Muscle of back (tissue), 3 donors: ENCODE measurements at regions not wholly inside any gene's neighbourhood (a gene's known extent, or its start where the extent isn't known, plus 50 kb on each side); places are given as distances from the start of the nearest gene placed in this dataset.
"Not testable (repeated sequence)": the region's sequence is repeated elsewhere in the genome, so short reads cannot be mapped to it uniquely, and the experiment has no call there.

ENCODE experiments used
- DNase-seq, 3 donors: peaks; one replicate each; pipeline versions ENCODE4 v3.0.0 to v3.0.0-alpha.2; 2013

DNA sequence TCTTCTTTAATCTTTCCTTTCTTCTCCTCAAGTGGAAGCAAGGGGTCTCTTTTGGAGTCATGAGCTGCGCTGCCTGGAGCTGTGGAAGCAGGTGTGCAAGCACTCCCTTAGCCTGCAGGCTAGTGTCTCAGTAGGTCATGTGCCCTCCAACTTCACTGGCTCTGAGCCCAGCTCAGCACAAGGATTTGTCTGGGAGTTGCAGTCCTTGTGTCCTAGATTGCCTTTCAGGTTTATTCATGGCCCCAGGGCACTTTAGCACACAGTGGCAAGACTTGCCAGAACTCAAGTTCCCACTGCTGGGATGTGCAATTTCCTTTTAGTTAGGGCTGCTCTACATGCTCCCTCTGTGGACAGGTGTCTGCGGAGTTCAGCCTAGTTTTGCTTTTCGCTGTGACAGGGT lies 211.7 kb downstream of the LIG4 start:
- peak in 2 of 3 donors; percentile 5 to 10 for DNase-seq

DNA sequence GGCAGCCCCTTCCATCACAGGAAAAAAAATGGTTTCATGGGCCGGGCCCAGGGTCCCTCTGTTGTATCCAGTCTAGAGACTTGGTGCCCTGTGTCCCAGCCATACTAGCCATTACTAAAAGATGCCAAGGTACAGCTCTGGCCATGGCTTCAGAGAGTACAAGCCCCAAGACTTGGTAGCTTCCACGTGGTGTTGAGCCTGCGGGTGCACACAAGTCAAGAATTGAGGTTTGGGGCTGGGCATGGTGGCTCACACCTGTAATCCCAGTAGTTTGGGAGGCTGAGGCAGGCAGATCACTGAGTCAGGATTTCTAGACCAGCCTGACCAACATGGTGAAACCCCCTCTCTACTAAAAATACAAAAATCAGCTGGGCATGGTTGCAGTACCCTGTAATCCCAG lies 214.3 kb downstream of the LIG4 start:
- no peak for DNase-seq

DNA sequence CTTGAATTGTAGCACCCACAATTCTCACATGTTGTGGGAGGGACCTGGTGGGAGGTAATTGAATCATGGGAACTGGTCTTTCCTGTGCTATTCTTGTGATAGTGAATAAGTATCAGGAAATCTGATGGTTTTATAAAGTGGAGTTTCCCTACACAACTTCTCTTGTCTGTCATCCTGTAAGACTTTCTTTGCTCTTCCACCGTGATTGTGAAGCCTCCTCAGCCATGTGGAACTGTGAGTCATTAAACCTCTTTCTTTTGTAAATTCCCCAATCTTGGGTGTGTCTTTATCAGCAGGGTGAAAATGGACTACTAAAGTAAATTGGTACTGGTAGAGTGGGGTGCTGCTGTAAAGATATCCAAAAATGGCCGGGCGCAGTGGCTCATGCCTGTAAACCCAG lies 215.6 kb downstream of the LIG4 start:
- no peak for DNase-seq

DNA sequence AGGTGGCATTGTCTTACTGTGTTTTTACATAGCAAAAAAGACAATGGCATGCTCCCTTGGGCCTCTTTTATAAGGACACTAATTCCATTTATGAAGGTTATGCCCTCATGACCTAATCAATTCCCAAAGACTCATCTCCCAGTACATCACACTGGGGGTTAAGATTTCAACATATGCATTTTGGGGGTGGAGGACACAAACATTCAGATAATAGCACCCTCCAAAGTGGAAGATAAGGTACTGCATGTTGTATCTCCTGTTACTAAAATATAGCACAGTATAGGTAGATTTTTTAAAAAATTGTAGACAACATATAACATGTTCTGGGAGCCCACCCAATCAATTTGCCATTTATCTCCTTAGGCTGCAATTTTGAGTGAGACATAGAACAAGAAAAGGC lies 221.2 kb downstream of the LIG4 start:
- no peak for DNase-seq

DNA sequence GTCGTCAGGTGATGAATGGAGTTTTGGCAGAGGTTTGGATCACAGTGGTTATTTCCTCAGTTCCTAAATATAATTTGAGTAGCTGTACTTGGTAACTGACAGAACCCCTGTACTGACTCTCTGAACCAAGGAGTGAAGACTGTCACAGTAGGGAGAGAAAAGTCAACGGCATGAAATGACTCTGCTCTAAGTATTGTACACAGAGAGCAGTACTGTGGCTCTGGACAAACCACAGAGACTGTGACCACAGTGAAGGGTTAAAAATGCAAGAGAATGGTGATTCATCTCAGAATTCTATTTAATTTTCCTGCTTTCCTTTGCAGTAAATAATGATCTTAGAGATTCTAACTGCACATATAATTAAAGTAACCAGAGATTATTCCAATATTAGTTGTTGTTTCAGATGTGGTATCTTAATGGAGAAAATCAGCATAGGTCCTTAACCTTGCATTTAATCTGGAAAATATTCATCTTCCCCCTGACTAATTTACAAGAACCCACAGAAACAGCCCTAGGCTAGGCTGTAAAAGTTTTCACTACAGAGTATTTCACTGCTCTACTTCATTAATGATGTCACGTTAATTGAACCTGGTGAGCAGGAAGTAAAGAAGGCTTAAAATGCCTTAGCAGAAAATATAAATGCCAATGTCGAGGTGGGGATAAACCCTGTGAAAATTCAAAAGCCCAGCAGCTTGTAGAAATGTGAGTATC lies 221.9 kb downstream of the LIG4 start:
- DNase-seq = no peak

DNA sequence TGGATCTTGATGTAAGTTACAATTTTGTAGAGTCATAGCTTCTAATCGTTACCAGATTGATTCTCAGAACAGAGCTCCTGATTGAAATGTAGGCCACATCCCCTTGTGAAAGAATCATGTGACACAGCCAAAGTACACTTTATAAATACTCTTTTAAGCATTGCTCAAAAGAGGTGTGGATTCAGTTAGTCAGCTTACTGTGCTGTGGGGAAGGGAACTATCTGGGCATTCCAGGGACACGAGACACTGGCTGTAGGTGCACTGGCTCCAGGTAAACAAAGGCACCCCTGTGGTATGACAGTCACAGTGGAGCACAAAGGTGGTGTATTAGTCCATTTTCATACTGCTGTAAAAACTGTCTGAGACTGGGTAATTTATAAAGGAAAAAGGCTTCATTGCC lies 222.8 kb downstream of the LIG4 start:
- DNase-seq = no peak

DNA sequence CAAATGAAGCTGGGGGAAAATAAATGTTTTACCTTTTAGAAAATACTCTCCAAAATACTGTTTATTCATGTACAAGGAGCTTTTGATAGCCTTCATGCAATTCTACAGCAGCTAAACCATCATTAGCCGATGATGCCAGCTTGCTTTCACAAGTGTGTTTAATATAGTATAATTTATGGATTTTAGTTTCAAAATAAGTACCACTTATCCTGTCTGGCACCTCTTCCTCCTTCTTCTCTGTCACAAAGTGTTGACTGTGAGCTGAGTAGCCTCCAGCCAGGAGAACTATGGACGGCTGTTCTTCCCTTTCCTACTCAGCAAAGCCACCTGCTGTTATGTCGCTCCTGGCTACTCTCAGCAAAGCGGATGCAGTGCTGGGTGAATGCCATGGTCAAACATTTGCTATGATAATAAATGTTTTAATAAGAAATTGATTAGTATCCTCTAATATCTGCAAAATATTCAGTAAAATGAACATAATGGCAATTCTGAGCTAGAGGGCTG lies 238.2 kb downstream of the LIG4 start:
- DNase-seq = no peak

DNA sequence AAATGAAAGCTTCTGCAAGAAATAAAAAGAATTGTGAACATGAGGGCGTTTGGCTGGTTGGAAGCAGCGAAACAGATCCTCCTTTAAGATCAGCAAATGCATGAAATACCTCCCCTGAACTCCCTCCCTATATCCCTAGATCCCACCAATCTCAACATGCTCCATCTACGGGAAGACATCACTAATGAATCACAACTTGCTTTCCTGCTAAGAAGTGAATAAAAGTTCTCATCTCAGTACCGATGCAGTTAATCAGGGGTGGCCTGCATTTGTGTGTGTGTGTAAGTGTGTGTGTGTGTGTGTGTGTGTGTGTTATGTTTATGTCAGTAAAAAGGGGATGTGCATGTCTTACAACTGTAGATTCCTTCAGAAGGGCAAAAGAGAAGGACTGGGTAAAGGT lies 238.7 kb downstream of the LIG4 start:
- no peak for DNase-seq

DNA sequence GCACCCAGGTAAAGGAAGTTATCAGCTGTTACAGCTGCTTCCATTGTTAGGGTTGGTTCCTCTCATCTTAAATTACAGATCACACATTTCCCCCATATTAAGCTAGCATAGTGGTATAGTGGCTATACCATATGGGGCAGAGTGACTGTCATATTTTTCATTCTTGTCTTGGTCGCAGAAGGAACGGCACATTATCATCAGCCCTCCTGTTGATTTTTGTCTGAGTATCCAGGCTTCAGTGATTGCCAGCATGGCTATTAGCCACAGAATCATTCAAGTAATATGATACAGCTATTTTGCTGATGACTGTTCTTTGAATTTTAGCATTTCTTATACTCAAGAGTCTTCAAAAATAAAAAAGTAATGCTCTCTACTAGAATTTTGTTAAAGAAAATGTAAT lies 240.9 kb downstream of the LIG4 start:
- DNase-seq = no peak

DNA sequence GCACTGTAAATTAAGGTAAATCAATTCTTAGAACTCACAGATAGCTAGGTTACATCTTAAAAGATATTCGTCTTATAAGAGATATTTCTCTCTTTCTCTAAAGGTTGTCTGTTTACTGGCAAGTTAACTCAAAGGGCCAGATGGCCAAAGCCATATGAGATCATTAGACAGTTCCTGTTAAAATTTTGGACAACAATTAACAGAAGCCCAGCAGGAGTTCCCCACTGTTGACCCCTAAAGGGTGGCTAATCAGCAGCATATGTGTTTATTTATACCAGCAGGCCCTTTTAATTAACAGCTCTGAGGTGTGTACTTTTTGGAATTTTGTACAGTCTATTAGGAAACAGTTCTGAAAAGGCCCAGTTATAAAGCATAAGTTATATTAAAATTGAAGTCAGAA lies 245.8 kb downstream of the LIG4 start:
- no peak for DNase-seq

DNA sequence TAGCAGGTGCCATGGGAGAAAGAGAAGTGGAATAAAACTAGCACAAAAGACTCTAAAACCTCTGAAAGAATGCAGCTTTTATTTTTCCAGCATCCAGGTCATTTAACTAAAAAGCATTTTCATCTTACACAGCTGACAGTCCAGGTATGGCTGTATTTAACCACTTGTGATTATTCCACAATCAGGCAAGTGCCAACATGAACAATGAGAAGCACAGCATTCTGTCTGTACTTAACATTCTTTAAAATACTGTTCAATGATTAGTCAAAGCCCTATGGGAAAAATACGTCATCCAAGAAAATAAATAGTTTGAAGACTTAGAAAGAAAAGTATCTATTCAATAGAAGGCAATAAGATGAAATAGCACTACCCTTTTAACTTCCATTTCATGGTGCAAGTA lies 246.9 kb downstream of the LIG4 start:
- DNase-seq = no peak

DNA sequence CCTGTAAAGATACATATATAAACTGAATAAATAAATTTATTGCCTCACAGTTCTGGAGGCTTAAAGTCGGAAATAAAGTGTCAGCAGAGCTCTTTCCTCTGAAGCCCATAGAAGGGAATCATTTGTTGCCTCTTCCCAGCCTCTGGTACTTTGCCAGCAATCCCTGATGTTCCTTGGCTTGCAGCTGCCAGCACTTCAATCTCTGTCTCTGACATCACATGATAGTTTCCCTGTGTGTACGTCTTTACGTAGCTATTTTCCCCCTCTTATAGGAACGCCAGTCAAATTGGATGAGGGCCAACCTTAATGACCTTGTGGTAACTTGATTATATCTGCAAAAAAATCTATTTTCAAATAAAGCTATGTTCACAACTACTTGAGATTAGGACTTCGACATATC lies 250.9 kb downstream of the LIG4 start:
- DNase-seq = peak; percentile 30 to 41 (median 37)

DNA sequence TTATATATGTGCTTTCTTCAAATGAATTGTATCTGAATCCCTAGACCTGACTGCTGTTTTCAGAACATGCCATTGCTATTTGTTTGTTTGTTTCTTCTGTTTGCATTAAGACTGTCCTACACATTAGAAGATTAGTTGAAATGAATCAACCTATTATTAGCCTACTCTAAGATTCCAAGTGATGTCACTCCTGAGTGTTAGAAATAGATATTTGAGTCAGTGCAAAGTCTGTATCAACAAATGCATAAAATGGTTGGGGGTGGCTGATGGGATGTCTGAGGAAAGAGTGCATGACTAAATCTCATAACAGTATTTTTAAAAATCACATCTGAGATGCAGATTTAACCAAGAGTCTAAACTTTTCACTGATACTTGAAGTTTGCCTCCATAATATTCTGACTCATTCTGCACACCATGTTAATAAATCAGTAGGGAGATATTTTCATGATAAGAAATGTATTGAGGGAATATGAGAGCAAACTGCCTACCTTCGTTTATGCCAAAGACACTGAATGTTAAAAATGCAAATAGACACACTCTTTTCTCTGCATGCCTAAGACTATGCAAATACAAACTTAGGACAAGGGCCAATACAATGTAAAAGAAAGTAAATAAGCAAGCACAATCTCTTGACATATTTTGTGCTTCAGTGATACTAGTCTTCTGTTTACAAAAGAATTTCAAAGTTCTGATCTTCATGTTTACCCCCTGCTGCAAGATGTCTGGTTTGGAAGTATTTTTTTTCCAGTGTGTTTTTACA lies 253.3 kb downstream of the LIG4 start:
- no peak for DNase-seq

DNA sequence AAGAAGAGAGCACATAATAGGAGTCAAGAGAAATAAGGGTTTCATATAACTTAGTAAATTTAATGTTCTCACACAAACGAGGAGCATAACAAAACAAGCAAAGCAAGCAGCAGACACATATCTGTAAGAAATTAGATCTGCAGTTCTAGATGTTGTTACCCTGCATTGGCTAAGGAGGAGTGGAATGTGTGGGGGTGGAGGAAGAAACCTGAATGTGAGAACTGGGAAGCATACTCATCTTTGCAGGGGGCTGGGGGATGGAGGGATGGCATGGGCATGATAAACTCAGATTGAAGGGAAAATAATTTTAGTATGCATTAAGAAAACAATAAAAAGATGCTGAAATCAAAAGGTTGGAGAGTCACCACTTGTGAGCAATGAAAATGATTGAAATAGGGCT lies 255.0 kb downstream of the LIG4 start:
- DNase-seq = no peak

DNA sequence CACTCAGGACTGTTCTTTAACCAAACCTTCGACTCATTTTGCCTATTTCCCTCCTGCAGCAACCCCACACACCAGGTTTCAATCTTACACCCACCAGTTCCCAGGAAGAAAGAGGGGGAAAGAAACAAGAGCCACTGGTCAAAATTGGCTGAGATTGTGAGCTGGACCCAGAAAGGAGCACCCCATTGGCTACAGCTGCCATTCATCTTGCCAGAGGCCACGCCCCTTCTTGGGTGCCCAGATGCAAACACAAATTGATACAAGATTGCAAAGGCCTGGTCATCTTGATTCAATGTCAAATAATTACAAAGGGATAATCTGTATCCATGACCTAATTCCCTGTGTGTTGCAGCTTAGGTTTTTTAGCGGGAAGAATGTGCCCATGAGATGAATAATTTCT lies 258.4 kb downstream of the LIG4 start:
- DNase-seq = no peak

DNA sequence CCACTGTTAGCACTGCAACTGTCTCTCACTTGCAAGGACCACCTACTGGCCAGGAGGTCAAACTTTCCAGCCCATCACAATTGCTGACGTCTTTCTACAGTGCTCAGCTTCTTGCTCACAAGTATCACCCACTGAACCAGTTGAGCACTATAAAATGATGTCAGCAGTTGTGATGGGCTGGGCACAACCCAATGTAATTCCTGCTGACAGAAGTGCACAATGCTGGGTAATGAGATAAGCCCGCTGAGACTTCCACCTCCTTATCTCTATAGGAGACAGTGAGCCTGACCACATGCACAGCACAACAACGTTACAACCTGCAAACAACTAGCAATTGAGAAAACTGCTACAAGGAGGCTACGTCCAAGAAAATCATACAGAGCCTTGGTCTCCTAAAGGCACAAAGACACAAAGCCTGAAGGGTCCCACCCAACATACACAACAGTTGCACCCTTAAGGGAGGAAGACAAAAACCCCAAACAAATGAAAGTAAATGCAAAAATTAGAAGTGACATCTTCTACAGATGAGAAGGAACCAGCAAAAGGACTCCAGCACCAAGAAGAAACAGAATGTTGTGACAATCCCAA lies 273.2 kb downstream of the LIG4 start:
- no peak for DNase-seq

DNA sequence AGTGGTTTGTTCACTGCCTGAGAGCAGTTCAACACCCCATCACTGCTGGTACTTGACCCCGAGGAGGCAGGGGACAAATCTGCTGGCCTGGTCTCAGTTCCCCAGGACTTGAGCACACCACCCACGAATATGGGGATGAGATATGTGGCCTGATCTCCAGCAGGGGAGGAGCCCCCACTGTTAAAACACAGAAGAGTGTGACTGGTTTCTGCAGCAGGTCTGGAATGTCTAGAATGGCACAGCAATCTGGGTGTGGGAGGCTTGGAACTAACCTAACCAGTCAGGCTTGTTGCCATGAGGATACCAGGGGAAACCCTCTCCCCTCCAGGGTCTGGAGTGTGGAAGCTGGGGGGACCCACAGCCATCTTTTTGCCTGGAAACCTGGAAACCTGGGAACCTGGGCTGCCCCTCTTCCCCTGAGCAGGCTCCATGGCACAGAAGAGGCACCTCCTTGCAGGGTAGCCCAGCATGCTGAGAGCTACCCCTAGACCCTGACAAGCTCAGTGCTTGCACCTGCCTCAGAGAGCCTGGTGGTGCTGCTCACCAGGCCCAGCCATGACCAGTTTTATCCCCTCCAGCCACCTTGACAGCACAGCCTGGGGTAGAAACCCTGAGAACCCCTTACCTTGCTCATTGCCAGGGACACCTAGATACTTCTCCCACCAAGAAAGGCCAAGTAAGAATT lies 273.8 kb downstream of the LIG4 start:
- no peak for DNase-seq

DNA sequence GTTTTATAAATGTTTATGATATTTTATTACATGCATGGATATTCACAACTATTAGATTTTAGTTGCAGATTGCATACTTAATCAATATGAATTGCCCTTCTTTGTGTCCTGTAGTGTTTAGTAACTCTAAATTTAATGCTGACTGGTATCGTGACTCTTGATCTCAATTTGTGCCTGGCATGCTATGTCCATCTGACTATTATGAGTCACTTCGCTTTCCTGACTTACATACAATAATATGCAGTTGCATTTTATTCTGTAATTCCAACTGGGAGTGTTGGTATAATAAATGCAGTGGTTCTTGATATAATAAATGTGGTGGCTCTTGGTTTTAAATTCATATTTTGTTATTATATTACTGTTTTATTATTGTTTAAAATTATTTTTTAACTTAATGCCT lies 277.5 kb downstream of the LIG4 start:
- DNase-seq = no peak

DNA sequence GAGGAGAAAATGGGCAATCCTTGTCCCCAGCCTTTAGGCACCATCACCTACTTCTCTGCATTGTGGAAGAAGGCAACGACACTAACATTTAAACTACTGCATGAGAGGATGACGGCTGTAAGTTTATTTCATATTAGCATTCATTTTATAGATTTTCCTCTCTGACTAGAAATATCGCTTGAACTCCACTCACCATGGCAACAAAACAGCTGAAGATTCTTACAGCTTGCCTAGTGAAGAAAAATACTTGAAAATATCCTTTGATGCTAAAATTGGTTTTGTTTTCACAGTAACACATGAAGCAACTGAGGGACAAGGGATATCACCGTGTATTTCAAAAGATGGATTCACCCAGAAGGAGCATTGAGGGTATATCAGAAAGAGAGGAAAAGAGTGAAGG lies 284.3 kb downstream of the LIG4 start:
- no peak for DNase-seq

DNA sequence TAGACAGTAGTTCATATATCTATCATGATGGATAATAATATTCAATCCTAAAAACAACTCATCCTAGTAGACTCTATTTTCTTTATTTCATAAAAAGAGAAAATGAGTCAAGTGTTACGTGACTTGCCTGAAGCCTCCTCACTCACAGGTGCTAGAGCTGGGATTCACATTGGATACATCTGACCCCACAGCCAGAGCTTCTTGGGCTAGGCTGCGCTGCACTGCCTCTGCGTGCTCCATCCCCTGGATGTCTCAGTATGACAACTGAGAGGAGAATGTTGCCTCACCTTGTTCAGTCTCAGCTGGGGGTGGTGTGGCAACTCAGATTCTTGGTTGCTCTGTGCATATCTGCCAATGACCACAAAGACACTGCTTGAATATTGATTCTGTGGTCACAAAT lies 286.6 kb downstream of the LIG4 start:
- no peak for DNase-seq

DNA sequence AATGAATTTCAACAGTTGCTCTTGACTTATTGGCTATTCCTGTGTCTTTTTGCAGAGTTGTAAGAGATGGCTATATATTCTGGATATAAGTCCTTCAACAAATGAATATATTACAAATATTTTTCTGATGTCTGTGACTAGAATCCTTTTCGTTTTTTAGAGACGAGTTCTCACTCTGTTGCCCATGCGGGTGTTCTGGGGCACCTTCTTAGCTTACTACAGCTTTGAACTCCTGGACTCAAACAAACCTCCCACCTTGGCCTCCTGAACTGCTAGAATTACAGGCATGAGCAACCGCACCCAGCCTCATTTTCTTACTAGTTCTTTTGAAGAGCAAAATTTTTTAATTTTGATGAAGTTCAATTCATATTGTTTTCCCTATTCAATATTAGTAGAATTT lies 287.8 kb downstream of the LIG4 start:
- DNase-seq = no peak

DNA sequence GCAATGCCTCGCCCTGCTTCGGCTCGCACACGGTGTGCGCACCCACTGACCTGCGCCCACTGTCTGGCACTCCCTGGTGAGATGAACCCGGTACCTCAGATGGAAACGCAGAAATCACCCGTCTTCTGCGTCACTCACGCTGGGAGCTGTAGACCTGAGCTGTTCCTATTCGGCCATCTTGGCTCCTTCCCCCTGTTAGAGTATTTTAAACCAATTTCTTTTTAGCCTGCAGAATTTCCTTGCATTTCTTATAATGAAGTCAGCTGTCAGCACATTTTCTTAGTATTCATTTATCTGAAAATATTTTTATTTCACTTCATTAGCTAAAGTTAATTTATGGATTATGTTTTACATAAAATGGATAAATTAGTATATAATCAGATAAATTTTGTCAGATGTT lies 288.8 kb downstream of the LIG4 start:
- not testable (repeated sequence) for DNase-seq

DNA sequence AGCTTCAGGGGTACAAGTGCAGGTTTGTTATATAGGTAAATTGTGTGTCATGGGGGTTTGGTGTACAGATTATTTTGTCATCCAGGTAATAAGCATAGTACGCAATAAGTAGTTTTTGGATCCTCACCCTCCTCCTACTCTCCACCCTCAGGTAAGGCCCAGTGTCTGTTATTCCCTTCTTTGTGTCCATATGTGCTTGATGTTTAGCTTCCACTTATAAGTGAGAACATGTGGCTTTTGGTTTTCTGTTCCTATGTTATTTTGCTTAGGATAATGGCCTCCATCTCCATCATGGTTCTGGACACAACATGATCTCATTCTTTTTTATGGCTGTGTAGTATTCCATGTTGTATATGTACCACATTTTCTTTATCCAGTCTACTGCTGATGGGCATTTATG lies 298.4 kb downstream of the LIG4 start:
- DNase-seq = not testable (repeated sequence)
